Thoracic aorta (tissue), 2 donors: ENCODE measurements at regions not wholly inside any gene's neighbourhood (a gene's known extent, or its start where the extent isn't known, plus 50 kb on each side); places are given as distances from the start of the nearest gene placed in this dataset.
A peak's percentile ranks its signal among the peaks of the same experiment; 100 is the strongest.

ENCODE experiments used
- ATAC-seq: fragments of 150-250 bp; one replicate; pipeline ENCODE4 v1.8.0; 2017; ENCODE audit warnings: low read depth; ENCODE audit not compliant: insufficient number of reproducible peaks, low FRiP score
- DNase-seq: peaks from one replicate; pipeline ENCODE4 v3.0.0-alpha.2; 2020; ENCODE audit warnings: low spot score
- H3K27ac ChIP-seq, 2 donors: fragments of 200-600 bp; sonication (generic); 1 replicate in 1 of 2; 2 replicates in 1 of 2; pipeline ENCODE4 v1.5.1; 2016; ENCODE audit warnings: mild to moderate bottlenecking in 2 of 2, moderate library complexity in 2 of 2
- H3K27me3 ChIP-seq: fragments of 200-600 bp; sonication (generic); replicated peaks from 2 replicates; pipeline ENCODE4 v1.6.0; 2016; ENCODE audit warnings: mild to moderate bottlenecking; ENCODE audit not compliant: insufficient read depth
- H3K36me3 ChIP-seq: fragments of 200-600 bp; sonication (generic); one replicate; pipeline ENCODE4 v1.5.1; 2016
- H3K4me1 ChIP-seq, 2 donors: fragments of 200-600 bp; sonication (generic); 1 replicate in 1 of 2; 2 replicates in 1 of 2; pipeline versions ENCODE4 v1.5.1 to v1.6.0; 2016; ENCODE audit warnings: low read depth in 2 of 2, mild to moderate bottlenecking in 1 of 2; ENCODE audit not compliant: control insufficient read depth in 1 of 2
- H3K4me3 ChIP-seq: fragments of 200-600 bp; sonication (generic); 2 replicates; pipeline ENCODE4 v1.5.1; 2016; ENCODE audit warnings: mild to moderate bottlenecking
- H3K9me3 ChIP-seq: fragments of 200-600 bp; sonication (generic); 2 replicates; pipeline ENCODE4 v1.5.1; 2016
- TF ChIP-seq, protein P1 (sequence below): fragments of 200-600 bp; sonication (generic); IDR thresholded peaks from one replicate; pipeline ENCODE4 v1.5.1; 2019; ENCODE audit warnings: antibody characterized with exemption

DNA sequence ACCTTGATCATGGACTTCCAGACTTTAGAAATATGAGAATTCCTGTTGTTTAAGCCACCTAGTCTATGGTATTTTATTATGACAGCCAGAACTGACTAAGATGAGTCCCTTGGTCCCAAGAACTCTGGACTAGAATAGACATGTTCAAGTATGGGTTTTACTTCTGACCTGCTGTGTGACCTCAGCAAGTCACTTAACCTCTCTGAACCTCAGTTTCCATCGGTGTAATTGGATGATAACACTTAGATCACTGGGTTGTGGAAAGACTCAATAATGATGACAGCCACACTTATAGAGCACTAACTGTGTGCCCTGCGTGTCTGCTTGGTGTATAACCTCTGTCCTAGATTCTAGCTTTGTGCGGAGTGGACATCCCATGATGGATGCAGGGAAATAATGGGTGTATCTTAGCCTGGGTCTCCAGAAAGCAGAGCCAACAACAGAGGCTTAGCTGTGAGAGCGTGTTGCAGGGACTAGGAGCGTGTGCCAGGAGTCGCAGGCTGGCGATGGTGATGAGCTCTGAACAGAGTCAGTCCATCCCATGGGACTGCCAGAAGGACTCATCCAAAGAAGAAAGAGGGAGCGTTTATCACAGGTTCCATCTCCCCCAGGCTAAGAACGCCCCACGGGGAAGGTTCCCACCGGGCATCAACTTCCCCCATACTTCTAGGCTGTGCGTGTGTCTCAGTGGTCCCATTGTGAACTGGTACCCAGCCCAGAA is 93.2 kb upstream of the TP53I11 start:
- ATAC-seq (no peak), DNase-seq (no peak)
- H3K36me3 ChIP-seq = no peaks in the 10 kb centered on the region
- TF ChIP-seq, protein P1, sequence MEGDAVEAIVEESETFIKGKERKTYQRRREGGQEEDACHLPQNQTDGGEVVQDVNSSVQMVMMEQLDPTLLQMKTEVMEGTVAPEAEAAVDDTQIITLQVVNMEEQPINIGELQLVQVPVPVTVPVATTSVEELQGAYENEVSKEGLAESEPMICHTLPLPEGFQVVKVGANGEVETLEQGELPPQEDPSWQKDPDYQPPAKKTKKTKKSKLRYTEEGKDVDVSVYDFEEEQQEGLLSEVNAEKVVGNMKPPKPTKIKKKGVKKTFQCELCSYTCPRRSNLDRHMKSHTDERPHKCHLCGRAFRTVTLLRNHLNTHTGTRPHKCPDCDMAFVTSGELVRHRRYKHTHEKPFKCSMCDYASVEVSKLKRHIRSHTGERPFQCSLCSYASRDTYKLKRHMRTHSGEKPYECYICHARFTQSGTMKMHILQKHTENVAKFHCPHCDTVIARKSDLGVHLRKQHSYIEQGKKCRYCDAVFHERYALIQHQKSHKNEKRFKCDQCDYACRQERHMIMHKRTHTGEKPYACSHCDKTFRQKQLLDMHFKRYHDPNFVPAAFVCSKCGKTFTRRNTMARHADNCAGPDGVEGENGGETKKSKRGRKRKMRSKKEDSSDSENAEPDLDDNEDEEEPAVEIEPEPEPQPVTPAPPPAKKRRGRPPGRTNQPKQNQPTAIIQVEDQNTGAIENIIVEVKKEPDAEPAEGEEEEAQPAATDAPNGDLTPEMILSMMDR = no peak
- H3K27me3 ChIP-seq = no peaks in the 10 kb centered on the region
- peaks cover 1% of the 10 kb centered on the region for H3K9me3 ChIP-seq
- H3K27ac ChIP-seq = no peak overlapping the region
- no peak overlapping the region for H3K4me3 ChIP-seq
- H3K4me1 ChIP-seq = peaks cover 8 to 20% of the 10 kb centered on the region in 2 donors

DNA sequence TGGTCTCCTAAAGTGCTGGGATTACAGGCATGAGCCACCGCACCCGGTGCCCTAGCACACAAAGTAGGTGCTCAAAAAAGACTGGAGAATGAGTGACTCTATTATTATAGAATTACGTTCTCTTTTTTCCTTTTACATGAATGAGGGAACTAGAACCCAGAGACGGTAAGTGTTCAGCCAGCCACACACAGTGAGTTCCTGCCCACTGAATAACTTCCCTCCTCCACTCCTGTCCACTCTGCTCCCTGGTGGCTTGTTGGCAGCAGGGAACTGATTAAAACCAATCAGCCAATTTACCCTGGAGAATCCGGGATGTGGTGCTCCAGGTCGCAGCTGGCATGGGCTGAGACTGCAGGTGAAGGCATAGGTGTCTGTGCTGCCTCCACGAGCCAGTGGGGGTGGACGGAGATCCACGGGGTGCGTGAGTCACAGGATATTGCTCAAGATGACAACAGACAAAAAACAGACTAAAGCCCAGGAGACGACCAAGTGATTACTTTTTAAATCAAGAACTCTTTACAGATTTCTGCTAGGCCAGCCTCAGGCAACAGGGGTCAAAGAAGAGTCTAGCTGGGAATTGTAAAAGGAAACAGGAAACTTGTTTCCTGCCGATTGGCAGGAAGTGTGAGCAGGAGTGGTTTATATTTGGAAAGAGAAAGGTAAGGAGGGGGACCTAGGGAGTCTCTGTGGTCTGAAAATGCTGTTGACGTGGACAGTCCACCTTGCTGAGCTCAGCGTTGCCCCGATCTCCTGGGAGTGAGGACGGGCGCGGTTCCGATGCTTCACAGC is 95.2 kb upstream of the TP53I11 start:
- ATAC-seq (no peak), DNase-seq (no peak)
- no peaks in the 10 kb centered on the region for H3K27me3 ChIP-seq
- H3K4me3 ChIP-seq = no peak overlapping the region
- H3K9me3 ChIP-seq = no peaks in the 10 kb centered on the region
- H3K36me3 ChIP-seq = no peaks in the 10 kb centered on the region
- H3K4me1 ChIP-seq = peaks cover 8 to 20% of the 10 kb centered on the region in 2 donors
- peak overlapping the region in 1 of 2 donors; percentile 0 for H3K27ac ChIP-seq
- TF ChIP-seq, protein P1 = no peak

DNA sequence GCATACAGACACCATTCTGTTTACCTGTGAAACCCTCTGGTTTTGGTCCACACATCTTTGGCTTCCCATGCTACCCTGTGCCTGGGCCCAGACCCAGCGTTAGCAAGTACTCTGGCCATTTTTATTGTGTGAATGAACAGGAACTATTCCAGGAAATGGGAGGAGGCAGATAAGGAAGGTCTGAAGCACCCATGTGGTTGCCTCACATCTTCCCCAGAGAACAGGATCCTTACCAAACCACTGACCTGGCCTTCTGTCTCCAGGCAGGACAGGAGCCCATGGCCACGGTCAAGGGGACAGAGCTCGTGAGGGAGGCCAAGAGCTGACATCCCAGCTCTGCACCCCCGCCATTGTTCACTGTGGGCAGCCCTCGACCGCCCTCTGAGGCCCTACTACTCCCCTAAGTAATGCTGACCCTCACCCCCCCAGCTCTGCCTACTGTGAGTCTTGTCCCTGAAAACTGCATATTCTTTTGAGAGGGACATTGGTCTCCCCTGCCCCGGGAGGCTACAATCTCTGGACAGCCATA is 97.7 kb upstream of the TP53I11 start:
- DNase-seq (no peak), ATAC-seq (no peak)
- H3K27ac ChIP-seq = no peak overlapping the region
- H3K27me3 ChIP-seq = no peaks in the 10 kb centered on the region
- H3K36me3 ChIP-seq = no peaks in the 10 kb centered on the region
- H3K4me1 ChIP-seq = peaks cover 0 to 4% of the 10 kb centered on the region in 2 donors
- H3K4me3 ChIP-seq = no peak overlapping the region
- H3K9me3 ChIP-seq = no peaks in the 10 kb centered on the region
- TF ChIP-seq, protein P1 = no peak

DNA sequence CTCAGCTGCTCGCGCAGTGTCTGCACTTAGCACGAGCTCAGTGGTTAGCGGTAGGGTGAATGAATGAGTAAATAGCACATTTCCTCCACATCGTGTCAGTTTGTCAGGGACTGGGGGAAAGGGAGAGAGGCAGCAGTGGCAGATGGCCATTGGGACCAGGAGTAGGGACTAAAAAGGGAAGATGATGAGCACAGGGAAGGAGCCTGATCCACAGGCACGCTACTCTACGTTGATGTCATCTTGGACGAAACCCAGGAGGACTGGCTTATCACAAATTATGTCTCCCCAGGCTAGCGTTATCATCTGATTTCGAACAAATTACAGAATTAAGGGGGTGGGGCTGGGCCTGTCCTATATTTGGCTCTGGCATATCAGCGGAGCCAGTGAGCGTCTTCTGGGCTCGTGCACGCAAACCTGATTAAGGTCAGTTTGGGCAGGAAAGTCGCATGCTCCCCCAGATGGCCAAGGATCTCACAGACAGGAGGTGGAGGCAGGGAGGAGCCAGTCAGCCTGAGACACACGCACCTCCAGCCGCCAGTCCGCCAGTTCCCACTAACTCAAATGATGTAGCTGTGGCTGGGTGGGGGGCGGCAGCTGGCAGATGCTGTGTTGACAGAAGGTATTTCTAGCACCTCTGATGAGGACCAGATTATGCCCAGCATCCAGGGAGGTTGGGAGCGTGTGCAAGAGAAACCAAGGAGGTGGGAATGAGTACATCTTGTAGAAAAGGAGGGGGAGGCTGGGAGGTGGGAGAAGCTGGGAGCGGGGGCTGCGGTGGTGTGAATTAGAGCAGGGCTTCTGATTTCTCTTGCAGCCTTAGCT is 97.4 kb upstream of the PRDM11 start:
- ATAC-seq = no peak
- no peaks in the 10 kb centered on the region for H3K9me3 ChIP-seq
- no peaks in the 10 kb centered on the region for H3K36me3 ChIP-seq
- H3K27me3 ChIP-seq = no peaks in the 10 kb centered on the region
- no peak for DNase-seq
- H3K27ac ChIP-seq = no peak overlapping the region
- TF ChIP-seq, protein P1 = no peak
- no peak overlapping the region for H3K4me3 ChIP-seq
- no peaks in the 10 kb centered on the region for H3K4me1 ChIP-seq
